ENCODE measurements at regions not wholly inside any gene's neighbourhood (a gene's known extent, or its start where the extent isn't known, plus 50 kb on each side); places are given as distances from the start of the nearest gene placed in this dataset.

GRCh38 chrX:46325312-46325877 is 219.8 kb downstream of the ZNF674 start (continued):
- TF ChIP-seq, protein P1, sequence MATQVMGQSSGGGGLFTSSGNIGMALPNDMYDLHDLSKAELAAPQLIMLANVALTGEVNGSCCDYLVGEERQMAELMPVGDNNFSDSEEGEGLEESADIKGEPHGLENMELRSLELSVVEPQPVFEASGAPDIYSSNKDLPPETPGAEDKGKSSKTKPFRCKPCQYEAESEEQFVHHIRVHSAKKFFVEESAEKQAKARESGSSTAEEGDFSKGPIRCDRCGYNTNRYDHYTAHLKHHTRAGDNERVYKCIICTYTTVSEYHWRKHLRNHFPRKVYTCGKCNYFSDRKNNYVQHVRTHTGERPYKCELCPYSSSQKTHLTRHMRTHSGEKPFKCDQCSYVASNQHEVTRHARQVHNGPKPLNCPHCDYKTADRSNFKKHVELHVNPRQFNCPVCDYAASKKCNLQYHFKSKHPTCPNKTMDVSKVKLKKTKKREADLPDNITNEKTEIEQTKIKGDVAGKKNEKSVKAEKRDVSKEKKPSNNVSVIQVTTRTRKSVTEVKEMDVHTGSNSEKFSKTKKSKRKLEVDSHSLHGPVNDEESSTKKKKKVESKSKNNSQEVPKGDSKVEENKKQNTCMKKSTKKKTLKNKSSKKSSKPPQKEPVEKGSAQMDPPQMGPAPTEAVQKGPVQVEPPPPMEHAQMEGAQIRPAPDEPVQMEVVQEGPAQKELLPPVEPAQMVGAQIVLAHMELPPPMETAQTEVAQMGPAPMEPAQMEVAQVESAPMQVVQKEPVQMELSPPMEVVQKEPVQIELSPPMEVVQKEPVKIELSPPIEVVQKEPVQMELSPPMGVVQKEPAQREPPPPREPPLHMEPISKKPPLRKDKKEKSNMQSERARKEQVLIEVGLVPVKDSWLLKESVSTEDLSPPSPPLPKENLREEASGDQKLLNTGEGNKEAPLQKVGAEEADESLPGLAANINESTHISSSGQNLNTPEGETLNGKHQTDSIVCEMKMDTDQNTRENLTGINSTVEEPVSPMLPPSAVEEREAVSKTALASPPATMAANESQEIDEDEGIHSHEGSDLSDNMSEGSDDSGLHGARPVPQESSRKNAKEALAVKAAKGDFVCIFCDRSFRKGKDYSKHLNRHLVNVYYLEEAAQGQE (IDR thresholded peaks at IDR 0.05), result no peak
- TF ChIP-seq RAD21 (conservative IDR thresholded peaks at IDR 0.05 in 1 of 2, IDR thresholded peaks at IDR 0.05 in 1 of 2) (peak; percentile 42 to 68), BHLHE40 (IDR thresholded peaks at IDR 0.05; ENCODE audit: low read depth, low read length) (no peak), ELK1 (IDR thresholded peaks at IDR 0.05; ENCODE audit: low read depth, low read length) (no peak), MYC (IDR thresholded peaks at IDR 0.05; ENCODE audit: borderline replicate concordance, low read length) (no peak), ZC3H11A (IDR thresholded peaks at IDR 0.05) (no peak), CHD4 (IDR thresholded peaks at IDR 0.05; ENCODE audit: borderline replicate concordance) (no peak), MAZ (IDR thresholded peaks at IDR 0.05; ENCODE audit: borderline replicate concordance, low read depth, low read length) (no peak), JUN (IDR thresholded peaks at IDR 0.05) (peak; percentile 95 to 99), MAX (IDR thresholded peaks at IDR 0.05) (peak; percentile 83), ZSCAN20 (CRISPR knock-in tag; IDR thresholded peaks at IDR 0.05) (no peak), HOXB13 (CRISPR knock-in tag; IDR thresholded peaks at IDR 0.05; ENCODE audit: low read depth) (0 out of 2 replicates have a peak, but pooled peaks have one; percentile 48), KDM1A (IDR thresholded peaks at IDR 0.05; ENCODE audit: low read depth) (no peak), MAFK (IDR thresholded peaks at IDR 0.05; ENCODE audit: partially characterized antibody) (peak; percentile 75), FOXS1 (CRISPR knock-in tag; IDR thresholded peaks at IDR 0.05) (no peak), ESRRA (IDR thresholded peaks at IDR 0.05; ENCODE audit: borderline replicate concordance, low read length) (no peak), GATA3 (IDR thresholded peaks at IDR 0.05; ENCODE audit: borderline replicate concordance) (peak; percentile 99)
- TF ChIP-seq, protein P2, sequence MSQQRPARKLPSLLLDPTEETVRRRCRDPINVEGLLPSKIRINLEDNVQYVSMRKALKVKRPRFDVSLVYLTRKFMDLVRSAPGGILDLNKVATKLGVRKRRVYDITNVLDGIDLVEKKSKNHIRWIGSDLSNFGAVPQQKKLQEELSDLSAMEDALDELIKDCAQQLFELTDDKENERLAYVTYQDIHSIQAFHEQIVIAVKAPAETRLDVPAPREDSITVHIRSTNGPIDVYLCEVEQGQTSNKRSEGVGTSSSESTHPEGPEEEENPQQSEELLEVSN (IDR thresholded peaks at IDR 0.05; ENCODE audit: borderline replicate concordance, low read depth), result no peak
- TF ChIP-seq, protein P3, sequence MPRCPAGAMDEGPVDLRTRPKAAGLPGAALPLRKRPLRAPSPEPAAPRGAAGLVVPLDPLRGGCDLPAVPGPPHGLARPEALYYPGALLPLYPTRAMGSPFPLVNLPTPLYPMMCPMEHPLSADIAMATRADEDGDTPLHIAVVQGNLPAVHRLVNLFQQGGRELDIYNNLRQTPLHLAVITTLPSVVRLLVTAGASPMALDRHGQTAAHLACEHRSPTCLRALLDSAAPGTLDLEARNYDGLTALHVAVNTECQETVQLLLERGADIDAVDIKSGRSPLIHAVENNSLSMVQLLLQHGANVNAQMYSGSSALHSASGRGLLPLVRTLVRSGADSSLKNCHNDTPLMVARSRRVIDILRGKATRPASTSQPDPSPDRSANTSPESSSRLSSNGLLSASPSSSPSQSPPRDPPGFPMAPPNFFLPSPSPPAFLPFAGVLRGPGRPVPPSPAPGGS (IDR thresholded peaks at IDR 0.05), result peak; percentile 86

GRCh38 chrX:46324166-46324565 is 221.1 kb downstream of the ZNF674 start:
- 95% methylated on average over 3 of the region's 3 CpGs for WGBS (ENCODE audit: missing lambda C conversion rate)
- H3K27ac ChIP-seq, result peak overlapping the region; percentile 93 to 99
- H3K4me2 ChIP-seq, result peak overlapping the region; percentile 82; the same call in 2 of the 3 replicates
- POLR2A ChIA-PET, result interaction anchor here (1.3 to 3.2 kb wide), 3 partner anchors 10 to 474 kb away, joined by 4 to 27 read pairs (median 10); no protein-coding TSS in a partner anchor
- peaks cover 78% of the 10 kb centered on the region for H3K4me1 ChIP-seq
- H3K4me3 ChIP-seq, result no peak overlapping the region
- no peak for ATAC-seq
- no peaks in the 10 kb centered on the region for H3K9me3 ChIP-seq
- no peak for DNase-seq (ENCODE audit: low read depth in 1 of 2, low spot score in 1 of 2)
- no peak for FAIRE-seq
- CTCF ChIA-PET, result interaction anchor here (0.6 to 3.7 kb wide), 3 partner anchors 52 to 548 kb away, joined by 3 to 18 read pairs (median 3); no protein-coding TSS in a partner anchor
- TF ChIP-seq GATA3 (IDR thresholded peaks at IDR 0.05; ENCODE audit: borderline replicate concordance) (no peak), FOSB (CRISPR knock-in tag; IDR thresholded peaks at IDR 0.05) (no peak), ELK1 (IDR thresholded peaks at IDR 0.05; ENCODE audit: low read depth, low read length) (no peak), HES2 (IDR thresholded peaks at IDR 0.05) (no peak), SMC3 (IDR thresholded peaks at IDR 0.05) (no peak), ESRRA (IDR thresholded peaks at IDR 0.05; ENCODE audit: borderline replicate concordance, low read length) (no peak), EP300 (IDR thresholded peaks at IDR 0.05) (no peak), USF2 (IDR thresholded peaks at IDR 0.05) (no peak), CTCF (IDR thresholded peaks at IDR 0.05) (no peak), ZNF302 (CRISPR knock-in tag; IDR thresholded peaks at IDR 0.05) (no peak), MAX (IDR thresholded peaks at IDR 0.05) (no peak)
